ENCODE measurements at regions not wholly inside any gene's neighbourhood (a gene's known extent, or its start where the extent isn't known, plus 50 kb on each side); places are given as distances from the start of the nearest gene placed in this dataset.

- H4K20me1 ChIP-seq (replicated peaks; ENCODE audit: control insufficient read depth, extremely low read depth, insufficient read depth, low read length) = no peaks in the 10 kb centered on the region
- no peaks in the 10 kb centered on the region for H3K4me1 ChIP-seq (ENCODE audit: control insufficient read depth, extremely low read depth, insufficient read depth, low read length)
- H3K27me3 ChIP-seq (ENCODE audit: control insufficient read depth in 2 of 2, insufficient read depth in 2 of 2, low read length in 2 of 2) = no peaks in the 10 kb centered on the region
- FAIRE-seq = no peak
- no peaks in the 10 kb centered on the region for H3K9me1 ChIP-seq (replicated peaks; ENCODE audit: control insufficient read depth, extremely low read depth, insufficient read depth, low read length)
- no peak overlapping the region for H3K4me2 ChIP-seq (ENCODE audit: insufficient read depth, low read length)
- no peak for TF ChIP-seq GATA2 (IDR thresholded peaks at IDR 0.05; ENCODE audit: insufficient read depth, insufficient read length, low read depth, low read length)
- TF ChIP-seq POLR2AphosphoS5 (IDR thresholded peaks at IDR 0.05; ENCODE audit: insufficient read depth, low read depth, low read length) = no peak
- TF ChIP-seq CTCF (IDR thresholded peaks at IDR 0.05; ENCODE audit: extremely low read depth in 1 of 2, insufficient read depth in 1 of 2, low read depth in 1 of 2, low read length in 2 of 2) = no peak
- TF ChIP-seq MYC (IDR thresholded peaks at IDR 0.05; ENCODE audit: low read depth, low read length) = no peak
- no peak for TF ChIP-seq POLR2A (IDR thresholded peaks at IDR 0.05; ENCODE audit: low read depth, low read length)
- TF ChIP-seq EZH2 (IDR thresholded peaks at IDR 0.05; ENCODE audit: borderline replicate concordance, low read depth, low read length, severe bottlenecking) = no peak
- TF ChIP-seq JUN (IDR thresholded peaks at IDR 0.05; ENCODE audit: borderline replicate concordance, insufficient read depth, insufficient read length, low read depth) = no peak
- no peak for TF ChIP-seq FOS (IDR thresholded peaks at IDR 0.05; ENCODE audit: borderline replicate concordance, insufficient read depth, low read length)
- no peak for TF ChIP-seq MAX (IDR thresholded peaks at IDR 0.05; ENCODE audit: insufficient read depth, insufficient read length)
- DNase-seq (ENCODE audit: low read depth, low spot score) = no peak
- no peaks in the 10 kb centered on the region for H3K9me3 ChIP-seq (replicated peaks; ENCODE audit: control insufficient read depth, insufficient read depth, low read length)
- no peak overlapping the region for H3K4me3 ChIP-seq (replicated peaks in 1 of 3; ENCODE audit: insufficient read depth in 1 of 3, low read depth in 1 of 3, low read length in 3 of 3)
- no peak overlapping the region for H3K27ac ChIP-seq (ENCODE audit: insufficient read depth, low read depth, low read length)
- no peak overlapping the region for H3K9ac ChIP-seq (replicated peaks; ENCODE audit: extremely low read depth, insufficient read depth, low read length)
- no TSS peak for BruUV-seq (replicated peaks)
- H3K79me2 ChIP-seq (ENCODE audit: control insufficient read depth, insufficient read depth, low read length) = no peaks in the 10 kb centered on the region
- dilution Hi-C loops (cut with MboI; ENCODE audit: extremely low pct_ligation_motif_present, low sequenced_read_pairs) = loop anchor here (10.0 to 25.0 kb wide), 2 partner anchors 93 to 310 kb away; no protein-coding TSS in a partner anchor
- CTCF ChIA-PET = no interaction called here
- POLR2A ChIA-PET = no interaction called here
- no peak overlapping the region for H2AFZ ChIP-seq (ENCODE audit: low read depth, low read length)
- no peaks in the 10 kb centered on the region for H3K36me3 ChIP-seq (ENCODE audit: control insufficient read depth in 2 of 2, extremely low read depth in 1 of 2, insufficient read depth in 2 of 2, low read length in 2 of 2)
- intact Hi-C loops (cut with micrococcal nuclease) = no loop called here
These were observed 61.9 kb upstream of the RAPGEF1 start for GRCh38 chr9:131801810-131802209.

Measured in endothelial cell of umbilical vein (primary cell).